Activated CD4-positive, alpha-beta T cell treated with anti-CD3 and anti-CD28 coated beads, Interleukin-2, amount 50 U/mL, for 24 hours (primary cell): ENCODE measurements at regions not wholly inside any gene's neighbourhood (a gene's known extent, or its start where the extent isn't known, plus 50 kb on each side); places are given as distances from the start of the nearest gene placed in this dataset.

ENCODE experiments used
- DNase-seq, 2 donors: peaks; one replicate each; pipeline ENCODE4 v3.0.0-alpha.2; 2020; ENCODE audit warnings: low read depth in 1 of 2, low spot score in 1 of 2

DNA sequence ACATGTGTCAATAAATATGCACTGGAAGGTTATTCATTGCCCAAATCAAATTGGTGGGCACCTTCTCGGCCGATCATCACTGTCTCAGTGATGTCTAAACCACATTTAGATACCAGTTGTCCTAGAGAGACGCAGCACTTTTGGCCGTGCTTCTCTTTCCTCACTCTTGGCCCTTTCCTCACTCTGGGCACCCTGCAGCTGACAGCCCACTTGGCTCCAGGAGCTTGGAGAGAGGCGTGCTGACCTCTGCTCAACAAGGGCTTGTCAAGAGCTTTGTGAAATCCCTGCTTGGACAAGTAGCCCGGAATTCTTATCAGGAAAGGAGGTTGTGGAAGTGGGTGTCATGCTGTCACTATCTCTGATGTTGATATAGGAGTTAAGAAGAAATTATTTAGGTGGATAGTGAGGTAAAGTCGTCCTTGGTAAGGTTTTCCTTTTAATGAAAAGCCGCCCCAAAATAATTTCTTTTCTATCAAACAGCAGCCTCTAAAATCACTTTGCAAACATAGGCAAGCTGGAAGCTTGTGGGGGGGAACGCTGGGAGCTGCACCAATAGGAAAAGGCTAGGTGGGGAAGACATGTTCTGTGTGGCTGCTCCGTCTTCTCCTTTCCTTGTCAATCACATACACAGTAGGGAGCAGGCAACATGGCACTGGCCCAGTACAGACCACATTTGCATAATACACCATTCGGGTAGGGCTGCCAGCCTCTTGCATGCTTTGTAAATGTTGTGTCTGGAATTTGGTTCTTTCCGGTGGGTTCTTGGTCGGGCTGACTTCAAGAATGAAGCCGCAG, 126.8 kb upstream of the UBE3A start:
- no peak for DNase-seq

DNA sequence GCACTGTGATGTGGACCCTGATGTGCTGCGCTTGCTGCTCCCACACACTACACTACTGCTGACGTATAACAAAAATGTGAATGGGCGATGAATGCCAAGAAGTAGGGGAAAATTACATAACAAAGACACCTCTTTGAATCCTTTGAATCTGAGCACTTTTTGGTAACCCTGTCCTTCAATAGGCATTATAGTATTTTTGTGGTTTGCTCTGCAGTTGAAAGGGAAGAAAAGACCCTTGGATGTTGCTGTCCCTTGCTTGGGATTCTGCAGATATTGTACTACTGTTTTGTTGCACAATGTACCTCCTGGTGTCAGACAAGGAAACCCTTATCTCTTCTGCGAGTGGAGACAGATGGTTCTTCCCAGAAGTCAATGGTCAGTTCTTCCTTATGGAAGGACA, 124.8 kb upstream of the UBE3A start:
- DNase-seq = no peak

- no peak for DNase-seq
Observed at GRCh38 chr15:25557926-25558325, 119.1 kb upstream of the UBE3A start.

GRCh38 chr15:25556136-25556535, 117.3 kb upstream of the UBE3A start:
- DNase-seq = no peak

DNA sequence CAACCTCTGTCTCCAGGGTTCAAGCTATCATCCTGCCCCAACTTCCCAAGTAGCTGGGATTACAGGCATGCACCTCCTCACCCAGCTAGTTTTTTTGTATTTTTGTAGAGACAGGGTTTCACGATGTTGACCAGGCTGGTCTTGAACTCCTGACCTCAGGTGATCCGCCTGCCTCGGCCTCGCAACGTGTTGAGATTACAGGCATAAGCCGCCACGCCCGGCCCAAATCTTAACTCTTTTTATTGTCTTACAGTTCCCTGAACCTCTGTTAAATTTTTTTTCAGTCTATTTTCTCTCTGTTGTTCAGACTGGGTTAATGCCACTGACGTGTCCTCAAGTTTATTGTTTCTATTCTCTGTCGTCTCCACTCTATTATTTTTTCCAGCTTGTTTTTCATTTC, 115.8 kb upstream of the UBE3A start:
- no peak for DNase-seq

- no peak for DNase-seq
Observed at GRCh38 chr15:25548600-25548999, 109.8 kb upstream of the UBE3A start.

- DNase-seq = no peak
Observed at GRCh38 chr15:25545889-25546288, 107.1 kb upstream of the UBE3A start.

GRCh38 chr15:25545017-25545416, 106.2 kb upstream of the UBE3A start:
- no peak for DNase-seq

DNA sequence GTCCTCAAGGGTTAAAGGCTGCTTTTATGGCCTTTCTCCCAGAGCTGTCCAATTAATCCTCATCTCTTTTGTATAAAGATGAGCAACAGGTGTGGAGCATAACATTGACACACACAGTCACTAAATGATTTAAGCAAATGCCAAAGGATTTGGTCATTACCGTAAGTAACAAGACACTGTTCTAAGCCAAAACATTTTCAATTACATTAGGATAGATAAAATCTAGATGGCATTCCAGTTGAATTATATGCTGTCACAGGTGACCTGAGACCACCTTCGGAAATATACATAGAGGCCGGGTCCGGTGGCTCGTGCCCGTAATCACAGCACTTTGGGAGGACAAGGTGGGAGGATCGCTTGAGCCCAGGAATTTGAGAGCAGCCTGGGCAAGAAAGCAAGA, 105.3 kb upstream of the UBE3A start:
- DNase-seq = no peak

- no peak for DNase-seq
Observed at GRCh38 chr15:25543196-25543595, 104.4 kb upstream of the UBE3A start.

GRCh38 chr15:25541228-25541627, 102.4 kb upstream of the UBE3A start:
- DNase-seq = no peak

DNA sequence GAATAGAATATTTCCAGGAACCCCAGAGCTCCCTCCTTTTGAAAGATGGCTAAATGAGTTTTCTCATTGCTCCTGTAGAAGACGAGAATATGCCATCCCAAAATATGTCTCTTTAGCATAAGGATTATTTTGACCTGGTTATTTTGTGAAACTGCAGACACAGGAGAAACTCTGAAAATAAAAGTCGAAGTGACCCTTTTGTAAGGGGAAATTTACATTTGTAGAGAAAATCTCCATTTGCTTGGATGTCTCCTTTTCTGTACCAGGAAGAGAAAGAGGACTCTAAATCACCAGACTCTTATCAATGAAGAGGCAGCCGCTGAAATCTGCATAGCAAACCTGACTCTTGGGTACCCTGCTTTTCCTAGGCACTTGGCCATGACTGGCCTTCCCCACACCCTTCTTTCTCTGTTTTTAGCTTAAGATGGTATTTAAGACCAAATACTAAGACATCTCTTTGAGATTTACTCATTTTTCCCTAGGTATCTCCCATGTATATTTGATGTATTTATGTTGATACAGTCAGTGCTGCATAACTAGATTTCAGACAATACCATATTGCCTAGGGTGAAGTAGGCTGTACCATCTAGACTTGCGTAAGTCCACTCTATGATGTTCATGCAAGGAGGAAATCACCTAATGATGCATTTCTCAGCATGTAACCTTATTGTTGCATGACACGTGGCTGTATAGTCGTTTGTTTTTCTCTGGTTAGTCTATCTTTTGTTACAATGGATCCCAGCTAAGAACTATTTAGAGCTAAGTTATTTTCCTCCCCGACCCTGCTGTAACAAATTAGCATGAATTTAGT, 98.2 kb upstream of the UBE3A start:
- no peak for DNase-seq

GRCh38 chr15:25535866-25536265, 97.0 kb upstream of the UBE3A start:
- no peak for DNase-seq

- DNase-seq = no peak
Observed at GRCh38 chr15:25534293-25534692, 95.5 kb upstream of the UBE3A start.

- no peak for DNase-seq
Observed at GRCh38 chr15:25532269-25533140, 93.7 kb upstream of the UBE3A start.

- DNase-seq = no peak
Observed at GRCh38 chr15:25529774-25530173, 91.0 kb upstream of the UBE3A start.

DNA sequence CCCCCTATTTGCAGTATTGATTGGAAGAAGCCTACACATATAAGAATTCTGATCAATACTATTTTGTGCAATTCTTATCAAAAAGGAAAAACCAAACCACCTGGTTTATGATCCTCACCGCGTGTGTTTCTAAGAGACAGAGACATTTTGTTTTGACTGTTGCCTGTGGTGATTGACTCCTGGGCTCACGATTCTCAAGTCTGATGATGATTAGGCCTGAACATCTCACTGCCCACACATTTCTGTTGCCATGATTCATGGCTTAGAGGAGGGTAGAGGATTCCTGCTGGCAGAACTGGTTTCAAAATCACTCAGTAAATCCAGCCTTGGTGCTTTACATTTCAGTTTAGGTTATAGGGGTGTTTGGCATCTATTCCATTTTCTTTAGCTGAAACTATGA, 88.3 kb upstream of the UBE3A start:
- no peak for DNase-seq

GRCh38 chr15:25525741-25526140, 86.9 kb upstream of the UBE3A start:
- no peak for DNase-seq

GRCh38 chr15:25515633-25516032, 76.8 kb upstream of the UBE3A start:
- no peak for DNase-seq

DNA sequence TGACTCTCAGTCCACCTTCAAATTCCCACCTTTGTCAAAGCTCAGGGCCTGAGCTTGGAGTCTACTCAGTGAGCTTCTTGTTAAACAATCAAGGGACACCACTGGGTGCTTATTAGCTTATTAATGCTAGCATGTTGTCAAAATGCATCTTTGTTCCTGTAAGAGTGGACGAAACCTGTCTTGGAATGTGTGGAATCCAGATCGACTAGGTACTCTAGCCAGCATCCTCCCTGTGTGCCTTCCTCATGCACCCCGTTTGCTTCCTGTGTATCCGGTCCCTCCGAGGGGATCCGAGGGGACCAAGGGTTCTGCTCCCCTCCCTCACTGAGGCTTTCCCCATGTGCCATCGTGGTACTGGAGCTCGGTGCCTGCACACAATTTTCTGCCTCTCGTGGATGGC, 75.7 kb upstream of the UBE3A start:
- no peak for DNase-seq

- DNase-seq = no peak
Observed at GRCh38 chr15:25512957-25513356, 74.1 kb upstream of the UBE3A start.

DNA sequence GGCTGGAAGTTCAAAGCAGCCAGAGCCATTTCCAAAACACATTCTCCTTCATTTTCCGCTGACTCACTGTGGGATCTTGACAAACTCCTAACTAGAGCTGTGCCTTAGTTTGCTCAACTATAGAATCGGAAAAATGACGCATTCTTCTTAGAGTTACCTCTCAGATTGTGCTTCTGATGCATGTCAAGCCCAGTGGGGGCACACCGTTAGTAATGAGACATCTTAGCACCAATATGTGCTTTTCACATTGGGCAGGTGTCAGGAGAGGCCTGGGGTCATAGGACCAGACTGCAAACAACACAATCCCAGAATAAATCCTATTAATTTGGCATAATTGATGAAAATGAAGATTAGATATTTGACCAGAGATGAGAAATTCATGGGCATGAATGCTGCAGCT, 71.3 kb upstream of the UBE3A start:
- no peak for DNase-seq
